ENCODE measurements at regions not wholly inside any gene's neighbourhood (a gene's known extent, or its start where the extent isn't known, plus 50 kb on each side); places are given as distances from the start of the nearest gene placed in this dataset.
A peak's percentile ranks its signal among the peaks of the same experiment; 100 is the strongest.

DNA sequence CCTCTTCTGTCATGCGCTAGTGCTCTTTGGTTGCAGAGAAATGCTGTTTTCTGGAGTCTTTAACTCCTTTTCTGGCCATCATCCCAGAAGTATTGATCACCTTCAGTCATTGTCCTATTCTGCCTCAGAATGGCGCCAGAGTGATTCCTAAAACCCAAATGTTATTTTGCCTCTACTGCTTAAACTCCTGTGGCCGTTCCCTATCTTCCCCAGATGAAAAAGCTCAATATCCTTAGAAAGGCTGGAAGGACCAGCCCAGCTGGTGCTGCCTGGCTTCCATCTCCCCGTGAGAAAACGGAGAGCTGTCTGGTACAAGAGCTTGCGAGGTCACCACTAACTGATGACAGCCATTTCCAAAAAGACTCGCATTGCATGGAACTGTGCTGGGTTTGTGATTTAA lies 179.1 kb downstream of the RBM26 start:
- TF ChIP-seq, protein P1, sequence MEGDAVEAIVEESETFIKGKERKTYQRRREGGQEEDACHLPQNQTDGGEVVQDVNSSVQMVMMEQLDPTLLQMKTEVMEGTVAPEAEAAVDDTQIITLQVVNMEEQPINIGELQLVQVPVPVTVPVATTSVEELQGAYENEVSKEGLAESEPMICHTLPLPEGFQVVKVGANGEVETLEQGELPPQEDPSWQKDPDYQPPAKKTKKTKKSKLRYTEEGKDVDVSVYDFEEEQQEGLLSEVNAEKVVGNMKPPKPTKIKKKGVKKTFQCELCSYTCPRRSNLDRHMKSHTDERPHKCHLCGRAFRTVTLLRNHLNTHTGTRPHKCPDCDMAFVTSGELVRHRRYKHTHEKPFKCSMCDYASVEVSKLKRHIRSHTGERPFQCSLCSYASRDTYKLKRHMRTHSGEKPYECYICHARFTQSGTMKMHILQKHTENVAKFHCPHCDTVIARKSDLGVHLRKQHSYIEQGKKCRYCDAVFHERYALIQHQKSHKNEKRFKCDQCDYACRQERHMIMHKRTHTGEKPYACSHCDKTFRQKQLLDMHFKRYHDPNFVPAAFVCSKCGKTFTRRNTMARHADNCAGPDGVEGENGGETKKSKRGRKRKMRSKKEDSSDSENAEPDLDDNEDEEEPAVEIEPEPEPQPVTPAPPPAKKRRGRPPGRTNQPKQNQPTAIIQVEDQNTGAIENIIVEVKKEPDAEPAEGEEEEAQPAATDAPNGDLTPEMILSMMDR (IDR thresholded peaks at IDR 0.05; ENCODE audit: low read depth, low read length, poor library complexity, severe bottlenecking), result no peak
- TF ChIP-seq EZH2phosphoT487 (IDR thresholded peaks at IDR 0.05; ENCODE audit: borderline replicate concordance, low read length), result no peak
- no peaks in the 10 kb centered on the region for H3K79me2 ChIP-seq (ENCODE audit: control insufficient read depth, low read length)
- no peak overlapping the region for H3K4me3 ChIP-seq (ENCODE audit: low read length)
- H3K9me3 ChIP-seq (ENCODE audit: control insufficient read depth, insufficient read depth, low read length), result peaks cover 3% of the 10 kb centered on the region; the same call in 1 of the 2 replicates
- no peak overlapping the region for H3K27ac ChIP-seq (ENCODE audit: low read depth, low read length)
- no peaks in the 10 kb centered on the region for H4K20me1 ChIP-seq (ENCODE audit: control insufficient read depth, insufficient read depth, low read depth, low read length)
- peaks cover 11% of the 10 kb centered on the region for H3K4me1 ChIP-seq (ENCODE audit: control insufficient read depth, low read length)
- H3K27me3 ChIP-seq (ENCODE audit: control insufficient read depth, low read length), result no peaks in the 10 kb centered on the region
- H3K36me3 ChIP-seq (ENCODE audit: control insufficient read depth, low read length), result no peaks in the 10 kb centered on the region
- H3K9me2 ChIP-seq (replicated peaks; ENCODE audit: control insufficient read depth, low read length), result no peaks in the 10 kb centered on the region
- H3K4me2 ChIP-seq (ENCODE audit: low read length), result 0 out of 2 replicates have a peak overlapping the region, but pooled peaks have one; percentile 0
- H3F3A ChIP-seq (ENCODE audit: control insufficient read depth, insufficient read depth), result no peaks in the 10 kb centered on the region

DNA sequence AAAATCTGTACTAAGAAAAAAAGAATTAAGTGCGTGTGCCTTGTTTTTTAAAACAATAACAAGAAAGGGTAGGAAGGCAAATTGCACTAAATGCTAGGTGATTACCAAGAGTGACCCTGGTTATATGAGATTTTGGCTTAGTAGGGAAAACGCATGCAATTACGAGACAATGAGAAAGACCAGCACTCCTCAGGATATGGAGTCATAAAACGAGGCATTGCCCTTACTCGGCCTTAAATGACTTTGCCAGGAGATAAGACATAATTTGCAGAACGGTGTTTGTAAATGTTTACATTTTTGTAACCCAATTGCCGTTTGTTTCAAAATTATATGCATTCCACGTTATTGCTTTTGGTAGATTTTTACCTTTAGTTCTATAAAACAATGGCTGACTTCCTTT lies 179.8 kb downstream of the RBM26 start:
- H3K9me2 ChIP-seq (replicated peaks; ENCODE audit: control insufficient read depth, low read length), result no peaks in the 10 kb centered on the region
- no peaks in the 10 kb centered on the region for H3K36me3 ChIP-seq (ENCODE audit: control insufficient read depth, low read length)
- no peaks in the 10 kb centered on the region for H3F3A ChIP-seq (ENCODE audit: control insufficient read depth, insufficient read depth)
- H3K79me2 ChIP-seq (ENCODE audit: control insufficient read depth, low read length), result no peaks in the 10 kb centered on the region
- TF ChIP-seq EZH2phosphoT487 (IDR thresholded peaks at IDR 0.05; ENCODE audit: borderline replicate concordance, low read length), result no peak
- TF ChIP-seq, protein P1 (IDR thresholded peaks at IDR 0.05; ENCODE audit: low read depth, low read length, poor library complexity, severe bottlenecking), result no peak
- peaks cover 11% of the 10 kb centered on the region for H3K4me1 ChIP-seq (ENCODE audit: control insufficient read depth, low read length)
- no peak overlapping the region for H3K4me3 ChIP-seq (ENCODE audit: low read length)
- H3K4me2 ChIP-seq (ENCODE audit: low read length), result no peak overlapping the region
- no peaks in the 10 kb centered on the region for H4K20me1 ChIP-seq (ENCODE audit: control insufficient read depth, insufficient read depth, low read depth, low read length)
- H3K9me3 ChIP-seq (ENCODE audit: control insufficient read depth, insufficient read depth, low read length), result peaks cover 3% of the 10 kb centered on the region; the same call in 1 of the 2 replicates
- H3K27ac ChIP-seq (ENCODE audit: low read depth, low read length), result no peak overlapping the region
- H3K27me3 ChIP-seq (ENCODE audit: control insufficient read depth, low read length), result no peaks in the 10 kb centered on the region

DNA sequence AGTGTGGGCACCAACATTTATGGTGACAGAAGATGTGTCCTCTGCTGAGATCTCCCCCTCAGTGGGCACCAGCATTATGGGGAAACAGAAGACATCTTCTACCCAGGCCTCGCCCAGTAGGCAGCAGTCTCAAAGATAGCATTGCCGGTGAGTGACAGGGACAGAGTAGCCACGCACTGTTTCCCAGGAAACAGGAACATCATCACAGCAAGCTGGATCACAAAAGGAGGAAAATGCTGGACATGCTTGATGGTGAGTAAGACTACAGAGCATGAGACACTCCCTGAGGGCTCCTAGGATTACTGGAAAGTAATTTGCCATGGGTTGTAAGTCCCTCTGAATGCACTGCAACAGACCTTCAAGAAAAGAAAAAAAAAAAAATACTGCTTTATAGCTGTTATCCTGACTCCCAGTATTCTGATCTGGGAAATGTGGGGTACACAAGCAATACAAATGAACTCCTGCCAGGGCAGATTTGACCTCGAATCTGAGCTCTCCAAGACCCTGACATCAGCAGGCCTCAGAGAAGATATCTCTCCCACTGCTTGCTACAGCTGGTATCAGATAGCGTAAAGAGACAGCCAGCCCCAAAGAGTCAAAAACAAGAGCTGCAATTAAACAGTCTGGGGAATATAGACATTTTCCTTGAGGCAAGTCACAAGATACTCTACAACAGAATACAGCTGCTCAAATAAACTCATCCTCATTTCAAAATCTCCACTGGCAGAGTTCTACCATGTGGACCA lies 180.4 kb downstream of the RBM26 start:
- H3K4me3 ChIP-seq (ENCODE audit: low read length), result no peak overlapping the region
- peaks cover 3% of the 10 kb centered on the region; the same call in 1 of the 2 replicates for H3K9me3 ChIP-seq (ENCODE audit: control insufficient read depth, insufficient read depth, low read length)
- no peaks in the 10 kb centered on the region for H3K9me2 ChIP-seq (replicated peaks; ENCODE audit: control insufficient read depth, low read length)
- H3K4me1 ChIP-seq (ENCODE audit: control insufficient read depth, low read length), result peaks cover 11% of the 10 kb centered on the region
- H3F3A ChIP-seq (ENCODE audit: control insufficient read depth, insufficient read depth), result no peaks in the 10 kb centered on the region
- H3K4me2 ChIP-seq (ENCODE audit: low read length), result no peak overlapping the region
- no peak overlapping the region for H3K27ac ChIP-seq (ENCODE audit: low read depth, low read length)
- H3K79me2 ChIP-seq (ENCODE audit: control insufficient read depth, low read length), result no peaks in the 10 kb centered on the region
- no peaks in the 10 kb centered on the region for H3K36me3 ChIP-seq (ENCODE audit: control insufficient read depth, low read length)
- H3K27me3 ChIP-seq (ENCODE audit: control insufficient read depth, low read length), result no peaks in the 10 kb centered on the region
- H4K20me1 ChIP-seq (ENCODE audit: control insufficient read depth, insufficient read depth, low read depth, low read length), result no peaks in the 10 kb centered on the region
- TF ChIP-seq, protein P1 (IDR thresholded peaks at IDR 0.05; ENCODE audit: low read depth, low read length, poor library complexity, severe bottlenecking), result no peak
- no peak for TF ChIP-seq EZH2phosphoT487 (IDR thresholded peaks at IDR 0.05; ENCODE audit: borderline replicate concordance, low read length)
